ENCODE measurements at regions not wholly inside any gene's neighbourhood (a gene's known extent, or its start where the extent isn't known, plus 50 kb on each side); places are given as distances from the start of the nearest gene placed in this dataset.

DNA sequence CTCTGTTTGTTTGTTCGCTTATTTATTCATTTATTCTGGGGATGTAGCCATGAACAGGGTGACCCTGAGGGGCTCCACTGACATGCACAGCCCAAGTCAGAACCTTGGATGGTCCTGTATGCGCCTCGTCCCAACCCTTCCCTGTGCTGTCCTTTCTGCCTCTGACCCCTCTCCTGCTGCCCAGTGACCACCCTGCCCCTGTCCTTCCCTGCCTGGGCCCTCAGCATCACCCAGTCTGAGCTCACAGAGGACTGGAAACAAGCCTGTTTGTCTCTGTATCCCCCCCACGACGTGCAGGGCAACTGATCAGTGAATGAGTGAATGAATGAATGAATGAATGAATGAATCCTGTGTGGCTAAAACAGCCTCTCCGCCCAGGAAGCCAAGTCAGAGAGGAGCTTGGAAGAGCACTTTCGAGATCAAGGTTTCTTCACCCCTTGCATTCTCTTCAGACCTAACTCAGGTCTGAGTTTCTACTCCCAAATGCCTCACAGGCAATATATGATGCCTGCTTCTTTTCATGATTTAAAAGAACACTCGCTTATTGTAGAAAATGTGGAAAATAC lies 157.7 kb downstream of the SMAD6 start:
- no peaks in the 10 kb centered on the region for H3K36me3 Mint-ChIP-seq
- CTCF ChIA-PET, result interaction anchor here (1.2 to 2.2 kb wide), 3 partner anchors 8 to 71 kb away, joined by 3 to 7 read pairs (median 4); no protein-coding TSS in a partner anchor
- no peak overlapping the region for H3K4me3 Mint-ChIP-seq
- no peaks in the 10 kb centered on the region for H3K9me3 Mint-ChIP-seq
- TF ChIP-seq SMAD4 (CRISPR knock-in tag; IDR thresholded peaks at IDR 0.05) (no peak), ETV6 (CRISPR knock-in tag; IDR thresholded peaks at IDR 0.05) (no peak), NR1H2 (CRISPR knock-in tag; IDR thresholded peaks at IDR 0.05) (no peak), TP53 (CRISPR knock-in tag; IDR thresholded peaks at IDR 0.05) (no peak), ZNF121 (CRISPR knock-in tag; IDR thresholded peaks at IDR 0.05) (no peak), SMAD3 (CRISPR knock-in tag; IDR thresholded peaks at IDR 0.05; ENCODE audit: borderline replicate concordance) (no peak), TEAD4 (CRISPR knock-in tag; IDR thresholded peaks at IDR 0.05) (no peak), NR3C1 (CRISPR knock-in tag; conservative IDR thresholded peaks at IDR 0.05; ENCODE audit: low read depth) (no peak), CREB1 (CRISPR knock-in tag; IDR thresholded peaks at IDR 0.05) (no peak), MXD4 (CRISPR knock-in tag; IDR thresholded peaks at IDR 0.05; ENCODE audit: borderline replicate concordance) (no peak), ZNF138 (CRISPR knock-in tag; conservative IDR thresholded peaks at IDR 0.05) (no peak)
- TF ChIP-seq, protein P1, sequence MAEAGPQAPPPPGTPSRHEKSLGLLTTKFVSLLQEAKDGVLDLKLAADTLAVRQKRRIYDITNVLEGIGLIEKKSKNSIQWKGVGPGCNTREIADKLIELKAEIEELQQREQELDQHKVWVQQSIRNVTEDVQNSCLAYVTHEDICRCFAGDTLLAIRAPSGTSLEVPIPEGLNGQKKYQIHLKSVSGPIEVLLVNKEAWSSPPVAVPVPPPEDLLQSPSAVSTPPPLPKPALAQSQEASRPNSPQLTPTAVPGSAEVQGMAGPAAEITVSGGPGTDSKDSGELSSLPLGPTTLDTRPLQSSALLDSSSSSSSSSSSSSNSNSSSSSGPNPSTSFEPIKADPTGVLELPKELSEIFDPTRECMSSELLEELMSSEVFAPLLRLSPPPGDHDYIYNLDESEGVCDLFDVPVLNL (CRISPR knock-in tag; IDR thresholded peaks at IDR 0.05; ENCODE audit: borderline replicate concordance, low read depth), result no peak
- TF ChIP-seq, protein P2, sequence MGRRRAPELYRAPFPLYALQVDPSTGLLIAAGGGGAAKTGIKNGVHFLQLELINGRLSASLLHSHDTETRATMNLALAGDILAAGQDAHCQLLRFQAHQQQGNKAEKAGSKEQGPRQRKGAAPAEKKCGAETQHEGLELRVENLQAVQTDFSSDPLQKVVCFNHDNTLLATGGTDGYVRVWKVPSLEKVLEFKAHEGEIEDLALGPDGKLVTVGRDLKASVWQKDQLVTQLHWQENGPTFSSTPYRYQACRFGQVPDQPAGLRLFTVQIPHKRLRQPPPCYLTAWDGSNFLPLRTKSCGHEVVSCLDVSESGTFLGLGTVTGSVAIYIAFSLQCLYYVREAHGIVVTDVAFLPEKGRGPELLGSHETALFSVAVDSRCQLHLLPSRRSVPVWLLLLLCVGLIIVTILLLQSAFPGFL (CRISPR knock-in tag; IDR thresholded peaks at IDR 0.05; ENCODE audit: borderline replicate concordance), result no peak
- TF ChIP-seq, protein P3, sequence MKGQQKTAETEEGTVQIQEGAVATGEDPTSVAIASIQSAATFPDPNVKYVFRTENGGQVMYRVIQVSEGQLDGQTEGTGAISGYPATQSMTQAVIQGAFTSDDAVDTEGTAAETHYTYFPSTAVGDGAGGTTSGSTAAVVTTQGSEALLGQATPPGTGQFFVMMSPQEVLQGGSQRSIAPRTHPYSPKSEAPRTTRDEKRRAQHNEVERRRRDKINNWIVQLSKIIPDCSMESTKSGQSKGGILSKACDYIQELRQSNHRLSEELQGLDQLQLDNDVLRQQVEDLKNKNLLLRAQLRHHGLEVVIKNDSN (CRISPR knock-in tag; IDR thresholded peaks at IDR 0.05), result no peak
- TF ChIP-seq, protein P4, sequence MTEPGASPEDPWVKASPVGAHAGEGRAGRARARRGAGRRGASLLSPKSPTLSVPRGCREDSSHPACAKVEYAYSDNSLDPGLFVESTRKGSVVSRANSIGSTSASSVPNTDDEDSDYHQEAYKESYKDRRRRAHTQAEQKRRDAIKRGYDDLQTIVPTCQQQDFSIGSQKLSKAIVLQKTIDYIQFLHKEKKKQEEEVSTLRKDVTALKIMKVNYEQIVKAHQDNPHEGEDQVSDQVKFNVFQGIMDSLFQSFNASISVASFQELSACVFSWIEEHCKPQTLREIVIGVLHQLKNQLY (CRISPR knock-in tag; IDR thresholded peaks at IDR 0.05), result no peak
- TF ChIP-seq, protein P5, sequence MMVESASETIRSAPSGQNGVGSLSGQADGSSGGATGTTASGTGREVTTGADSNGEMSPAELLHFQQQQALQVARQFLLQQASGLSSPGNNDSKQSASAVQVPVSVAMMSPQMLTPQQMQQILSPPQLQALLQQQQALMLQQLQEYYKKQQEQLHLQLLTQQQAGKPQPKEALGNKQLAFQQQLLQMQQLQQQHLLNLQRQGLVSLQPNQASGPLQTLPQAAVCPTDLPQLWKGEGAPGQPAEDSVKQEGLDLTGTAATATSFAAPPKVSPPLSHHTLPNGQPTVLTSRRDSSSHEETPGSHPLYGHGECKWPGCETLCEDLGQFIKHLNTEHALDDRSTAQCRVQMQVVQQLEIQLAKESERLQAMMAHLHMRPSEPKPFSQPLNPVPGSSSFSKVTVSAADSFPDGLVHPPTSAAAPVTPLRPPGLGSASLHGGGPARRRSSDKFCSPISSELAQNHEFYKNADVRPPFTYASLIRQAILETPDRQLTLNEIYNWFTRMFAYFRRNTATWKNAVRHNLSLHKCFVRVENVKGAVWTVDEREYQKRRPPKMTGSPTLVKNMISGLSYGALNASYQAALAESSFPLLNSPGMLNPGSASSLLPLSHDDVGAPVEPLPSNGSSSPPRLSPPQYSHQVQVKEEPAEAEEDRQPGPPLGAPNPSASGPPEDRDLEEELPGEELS (CRISPR knock-in tag; IDR thresholded peaks at IDR 0.05), result no peak
- TF ChIP-seq, protein P6, sequence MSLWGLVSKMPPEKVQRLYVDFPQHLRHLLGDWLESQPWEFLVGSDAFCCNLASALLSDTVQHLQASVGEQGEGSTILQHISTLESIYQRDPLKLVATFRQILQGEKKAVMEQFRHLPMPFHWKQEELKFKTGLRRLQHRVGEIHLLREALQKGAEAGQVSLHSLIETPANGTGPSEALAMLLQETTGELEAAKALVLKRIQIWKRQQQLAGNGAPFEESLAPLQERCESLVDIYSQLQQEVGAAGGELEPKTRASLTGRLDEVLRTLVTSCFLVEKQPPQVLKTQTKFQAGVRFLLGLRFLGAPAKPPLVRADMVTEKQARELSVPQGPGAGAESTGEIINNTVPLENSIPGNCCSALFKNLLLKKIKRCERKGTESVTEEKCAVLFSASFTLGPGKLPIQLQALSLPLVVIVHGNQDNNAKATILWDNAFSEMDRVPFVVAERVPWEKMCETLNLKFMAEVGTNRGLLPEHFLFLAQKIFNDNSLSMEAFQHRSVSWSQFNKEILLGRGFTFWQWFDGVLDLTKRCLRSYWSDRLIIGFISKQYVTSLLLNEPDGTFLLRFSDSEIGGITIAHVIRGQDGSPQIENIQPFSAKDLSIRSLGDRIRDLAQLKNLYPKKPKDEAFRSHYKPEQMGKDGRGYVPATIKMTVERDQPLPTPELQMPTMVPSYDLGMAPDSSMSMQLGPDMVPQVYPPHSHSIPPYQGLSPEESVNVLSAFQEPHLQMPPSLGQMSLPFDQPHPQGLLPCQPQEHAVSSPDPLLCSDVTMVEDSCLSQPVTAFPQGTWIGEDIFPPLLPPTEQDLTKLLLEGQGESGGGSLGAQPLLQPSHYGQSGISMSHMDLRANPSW (CRISPR knock-in tag; conservative IDR thresholded peaks at IDR 0.05; ENCODE audit: low read depth), result no peak
- ATAC-seq (no peak), DNase-seq (ENCODE audit: low spot score) (no peak)
- POLR2A ChIA-PET, result no interaction called here
- no peaks in the 10 kb centered on the region for H3K27me3 Mint-ChIP-seq (ENCODE audit: low read depth)
- H3K4me1 Mint-ChIP-seq, result peaks cover 9% of the 10 kb centered on the region
- H3K27ac Mint-ChIP-seq, result no peak overlapping the region

DNA sequence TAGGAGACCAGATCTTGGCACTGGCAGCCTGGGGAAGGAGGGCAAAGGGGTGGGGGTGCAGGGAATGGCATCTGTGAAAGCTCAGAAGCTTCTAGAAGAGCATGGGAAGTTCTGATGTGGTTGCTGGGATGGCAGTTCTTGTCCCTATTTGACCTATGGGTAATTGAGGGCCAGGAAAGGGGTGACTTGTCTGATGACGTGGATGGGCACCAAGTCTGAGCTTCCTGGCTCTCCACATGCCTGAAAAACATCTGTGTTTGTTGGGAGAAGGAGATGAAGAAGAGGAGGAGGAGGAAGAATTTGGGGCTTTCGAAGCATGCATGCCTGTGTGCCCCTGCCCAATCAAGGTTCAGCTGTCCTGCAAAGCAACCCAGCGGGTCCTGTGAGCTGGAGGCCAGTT lies 158.8 kb downstream of the SMAD6 start:
- CTCF ChIA-PET, result interaction anchor here (0.8 to 2.2 kb wide), 8 partner anchors 9 to 242 kb away, joined by 3 to 8 read pairs (median 6); no protein-coding TSS in a partner anchor
- no peaks in the 10 kb centered on the region for H3K27me3 Mint-ChIP-seq (ENCODE audit: low read depth)
- H3K27ac Mint-ChIP-seq, result no peak overlapping the region
- H3K36me3 Mint-ChIP-seq, result no peaks in the 10 kb centered on the region
- POLR2A ChIA-PET, result no interaction called here
- H3K9me3 Mint-ChIP-seq, result no peaks in the 10 kb centered on the region
- peaks cover 6% of the 10 kb centered on the region for H3K4me1 Mint-ChIP-seq
- no peak for DNase-seq (ENCODE audit: low spot score)
- ATAC-seq, result no peak
- H3K4me3 Mint-ChIP-seq, result no peak overlapping the region
- TF ChIP-seq, protein P7, sequence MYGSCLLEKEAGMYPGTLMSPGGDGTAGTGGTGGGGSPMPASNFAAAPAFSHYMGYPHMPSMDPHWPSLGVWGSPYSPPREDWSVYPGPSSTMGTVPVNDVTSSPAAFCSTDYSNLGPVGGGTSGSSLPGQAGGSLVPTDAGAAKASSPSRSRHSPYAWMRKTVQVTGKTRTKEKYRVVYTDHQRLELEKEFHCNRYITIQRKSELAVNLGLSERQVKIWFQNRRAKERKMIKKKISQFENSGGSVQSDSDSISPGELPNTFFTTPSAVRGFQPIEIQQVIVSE (CRISPR knock-in tag; IDR thresholded peaks at IDR 0.05; ENCODE audit: borderline replicate concordance), result no peak
- TF ChIP-seq TCF7 (CRISPR knock-in tag; IDR thresholded peaks at IDR 0.05; ENCODE audit: low read depth) (no peak), SOX15 (CRISPR knock-in tag; IDR thresholded peaks at IDR 0.05) (no peak), ZBTB21 (CRISPR knock-in tag; IDR thresholded peaks at IDR 0.05; ENCODE audit: borderline replicate concordance) (no peak)
- TF ChIP-seq, protein P8, sequence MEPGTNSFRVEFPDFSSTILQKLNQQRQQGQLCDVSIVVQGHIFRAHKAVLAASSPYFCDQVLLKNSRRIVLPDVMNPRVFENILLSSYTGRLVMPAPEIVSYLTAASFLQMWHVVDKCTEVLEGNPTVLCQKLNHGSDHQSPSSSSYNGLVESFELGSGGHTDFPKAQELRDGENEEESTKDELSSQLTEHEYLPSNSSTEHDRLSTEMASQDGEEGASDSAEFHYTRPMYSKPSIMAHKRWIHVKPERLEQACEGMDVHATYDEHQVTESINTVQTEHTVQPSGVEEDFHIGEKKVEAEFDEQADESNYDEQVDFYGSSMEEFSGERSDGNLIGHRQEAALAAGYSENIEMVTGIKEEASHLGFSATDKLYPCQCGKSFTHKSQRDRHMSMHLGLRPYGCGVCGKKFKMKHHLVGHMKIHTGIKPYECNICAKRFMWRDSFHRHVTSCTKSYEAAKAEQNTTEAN (CRISPR knock-in tag; IDR thresholded peaks at IDR 0.05), result no peak
